SK-N-MC (cell line): ENCODE measurements at regions not wholly inside any gene's neighbourhood (a gene's known extent, or its start where the extent isn't known, plus 50 kb on each side); places are given as distances from the start of the nearest gene placed in this dataset.

Experiments used
- DNase-seq: peaks from one replicate; pipeline ENCODE4 v3.0.0-alpha.2; 2011; ENCODE audit warnings: low read depth, low spot score
- H3K27ac ChIP-seq: fragments of 200-600 bp; sonication (generic); 2 replicates; pipeline ENCODE4 v1.5.1; 2016; ENCODE audit warnings: mixed run types
- H3K36me3 ChIP-seq: fragments of 200-600 bp; sonication (generic); 2 replicates; pipeline ENCODE4 v1.6.1; 2017; ENCODE audit warnings: antibody characterized with exemption, low read length, mixed read lengths; ENCODE audit not compliant: insufficient read depth
- H3K4me3 ChIP-seq: fragments of 200-600 bp; sonication (generic); 2 replicates; pipeline ENCODE4 v1.5.1; 2016
- H3K9ac ChIP-seq: fragments of 200-600 bp; sonication (generic); 2 replicates; pipeline ENCODE4 v1.8.0; 2017; ENCODE audit warnings: mixed run types, mixed read lengths; ENCODE audit not compliant: insufficient read length
- H3K9me3 ChIP-seq: fragments of 200-600 bp; sonication (generic); 2 replicates; pipeline ENCODE4 v1.6.1; 2017; ENCODE audit warnings: low read depth, mild to moderate bottlenecking, antibody characterized with exemption, low read length, moderate library complexity, mixed read lengths
- EZH2 ChIP-seq: fragments of 200-600 bp; sonication (generic); IDR thresholded peaks from one replicate; pipeline ENCODE4 v1.6.1; 2017; ENCODE audit warnings: antibody characterized with exemption
- FOXP2 ChIP-seq: optimal IDR thresholded peaks from 2 replicates; pipeline ENCODE3; 2011; ENCODE audit warnings: mild to moderate bottlenecking, moderate library complexity; ENCODE audit not compliant: insufficient read depth; ENCODE audit errors: extremely low read length, control extremely low read depth
- POLR2AphosphoS5 ChIP-seq: IDR thresholded peaks from 2 replicates; pipeline ENCODE4 v1.6.1; 2012; ENCODE audit warnings: mild to moderate bottlenecking, low read depth, low read length, borderline replicate concordance

GRCh38 chr10:8211631-8212030, 157.1 kb downstream of the GATA3 start:
- Histone ChIP-seq H3K36me3 (no peaks in the 10 kb centered on the region), H3K4me3 (no peak overlapping the region), H3K9ac (no peak overlapping the region), H3K9me3 (no peaks in the 10 kb centered on the region), H3K27ac (no peak overlapping the region)
- TF ChIP-seq EZH2 = no peak
- TF ChIP-seq FOXP2 = no peak
- DNase-seq = no peak

- H3K9me3 ChIP-seq = no peaks in the 10 kb centered on the region
- DNase-seq = no peak
- no peak overlapping the region for H3K27ac ChIP-seq
- H3K4me3 ChIP-seq = no peak overlapping the region
- no peaks in the 10 kb centered on the region for H3K36me3 ChIP-seq
- H3K9ac ChIP-seq = no peak overlapping the region
- no peak for TF ChIP-seq FOXP2
- TF ChIP-seq POLR2AphosphoS5 = no peak
- TF ChIP-seq EZH2 = no peak
These were observed 159.2 kb downstream of the GATA3 start for GRCh38 chr10:8213735-8214134.

GRCh38 chr10:8214587-8214986, 160.1 kb downstream of the GATA3 start:
- Histone ChIP-seq H3K9me3 (no peaks in the 10 kb centered on the region), H3K9ac (no peak overlapping the region), H3K4me3 (no peak overlapping the region), H3K27ac (no peak overlapping the region), H3K36me3 (no peaks in the 10 kb centered on the region)
- no peak for DNase-seq
- TF ChIP-seq EZH2 (no peak), POLR2AphosphoS5 (no peak), FOXP2 (no peak)

GRCh38 chr10:8216893-8217292, 162.4 kb downstream of the GATA3 start:
- DNase-seq = no peak
- H3K9me3 ChIP-seq = no peaks in the 10 kb centered on the region

GRCh38 chr10:8221451-8221850, 167.0 kb downstream of the GATA3 start:
- Histone ChIP-seq H3K4me3 (no peak overlapping the region), H3K27ac (no peak overlapping the region), H3K9me3 (no peaks in the 10 kb centered on the region), H3K9ac (no peak overlapping the region), H3K36me3 (no peaks in the 10 kb centered on the region)
- DNase-seq = no peak
- TF ChIP-seq POLR2AphosphoS5 = no peak
- no peak for TF ChIP-seq EZH2
- no peak for TF ChIP-seq FOXP2

More at GRCh38 chr10:8216893-8217292, 162.4 kb downstream of the GATA3 start:
- no peak overlapping the region for H3K4me3 ChIP-seq
- TF ChIP-seq FOXP2 = no peak
- TF ChIP-seq POLR2AphosphoS5 = no peak
- no peak for TF ChIP-seq EZH2
- no peak overlapping the region for H3K9ac ChIP-seq
- H3K27ac ChIP-seq = no peak overlapping the region
- no peaks in the 10 kb centered on the region for H3K36me3 ChIP-seq

GRCh38 chr10:8224591-8224990, 170.1 kb downstream of the GATA3 start:
- no peak for DNase-seq
- no peak overlapping the region for H3K9ac ChIP-seq
- H3K27ac ChIP-seq = no peak overlapping the region
- H3K36me3 ChIP-seq = no peaks in the 10 kb centered on the region
- TF ChIP-seq POLR2AphosphoS5 = no peak
- TF ChIP-seq FOXP2 = no peak
- TF ChIP-seq EZH2 = no peak
- no peak overlapping the region for H3K4me3 ChIP-seq
- no peaks in the 10 kb centered on the region for H3K9me3 ChIP-seq

GRCh38 chr10:8225187-8225586, 170.7 kb downstream of the GATA3 start:
- no peak overlapping the region for H3K9ac ChIP-seq
- no peak overlapping the region for H3K4me3 ChIP-seq
- no peak for TF ChIP-seq EZH2
- DNase-seq = no peak
- H3K9me3 ChIP-seq = no peaks in the 10 kb centered on the region
- H3K36me3 ChIP-seq = no peaks in the 10 kb centered on the region
- H3K27ac ChIP-seq = no peak overlapping the region

GRCh38 chr10:8227246-8227645, 172.8 kb downstream of the GATA3 start:
- TF ChIP-seq EZH2 = no peak
- no peak for TF ChIP-seq POLR2AphosphoS5
- no peak for TF ChIP-seq FOXP2

GRCh38 chr10:8229153-8229552, 174.7 kb downstream of the GATA3 start:
- TF ChIP-seq POLR2AphosphoS5 (no peak), EZH2 (no peak), FOXP2 (no peak)
- DNase-seq = no peak

More at GRCh38 chr10:8227246-8227645, 172.8 kb downstream of the GATA3 start:
- no peaks in the 10 kb centered on the region for H3K9me3 ChIP-seq
- no peak for DNase-seq
- no peak overlapping the region for H3K4me3 ChIP-seq
- no peak overlapping the region for H3K9ac ChIP-seq
- H3K27ac ChIP-seq = no peak overlapping the region
- no peaks in the 10 kb centered on the region for H3K36me3 ChIP-seq

GRCh38 chr10:8230902-8231301, 176.4 kb downstream of the GATA3 start:
- Histone ChIP-seq H3K27ac (no peak overlapping the region), H3K4me3 (no peak overlapping the region), H3K9ac (no peak overlapping the region), H3K36me3 (no peaks in the 10 kb centered on the region), H3K9me3 (no peaks in the 10 kb centered on the region)
- TF ChIP-seq POLR2AphosphoS5 (no peak), EZH2 (no peak), FOXP2 (no peak)
- DNase-seq = no peak

More at GRCh38 chr10:8229153-8229552, 174.7 kb downstream of the GATA3 start:
- Histone ChIP-seq H3K9me3 (no peaks in the 10 kb centered on the region), H3K36me3 (no peaks in the 10 kb centered on the region), H3K9ac (no peak overlapping the region), H3K27ac (no peak overlapping the region), H3K4me3 (no peak overlapping the region)
